ENCODE measurements at regions not wholly inside any gene's neighbourhood (a gene's known extent, or its start where the extent isn't known, plus 50 kb on each side); places are given as distances from the start of the nearest gene placed in this dataset.

DNA sequence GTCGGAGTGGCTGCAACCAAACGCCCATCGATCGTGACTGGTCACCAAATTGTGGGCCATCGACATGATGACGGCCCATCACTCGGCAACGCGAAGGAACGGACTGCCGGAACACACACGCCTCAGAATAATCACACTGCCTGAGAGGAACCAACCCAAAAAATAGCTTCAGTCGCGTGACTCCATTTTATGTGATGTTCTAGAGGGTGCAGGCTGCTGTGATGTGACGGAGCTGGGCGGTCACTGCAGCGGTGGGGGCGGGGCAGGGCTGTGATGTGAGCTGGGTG, 174.6 kb downstream of the CTTN start:
- DNase-seq, result peak; percentile 14
- no peaks in the 10 kb centered on the region for H3K27me3 ChIP-seq (ENCODE audit: low read depth)

DNA sequence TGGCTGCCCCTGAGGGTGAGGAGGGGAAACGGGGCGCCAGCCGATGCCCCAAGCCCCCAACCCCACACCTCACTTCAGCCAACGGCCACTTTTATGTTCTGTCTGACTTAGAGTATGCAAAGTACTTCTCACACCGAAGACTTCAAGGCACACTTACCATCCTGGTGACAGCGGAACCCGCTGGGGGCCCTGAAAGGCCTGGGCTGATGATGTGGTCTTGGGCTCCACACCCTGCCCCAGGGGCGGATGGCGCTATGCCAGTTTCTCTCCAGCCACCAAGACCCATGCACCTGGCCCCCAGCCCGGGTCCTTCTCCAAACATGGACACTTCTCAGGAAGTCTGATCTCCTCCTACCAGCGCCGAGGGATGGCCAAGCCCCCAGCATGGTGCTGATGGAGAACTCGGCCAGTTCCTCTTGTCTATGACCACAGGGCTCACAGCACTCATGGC, 175.4 kb downstream of the CTTN start:
- TF ChIP-seq, protein P1, sequence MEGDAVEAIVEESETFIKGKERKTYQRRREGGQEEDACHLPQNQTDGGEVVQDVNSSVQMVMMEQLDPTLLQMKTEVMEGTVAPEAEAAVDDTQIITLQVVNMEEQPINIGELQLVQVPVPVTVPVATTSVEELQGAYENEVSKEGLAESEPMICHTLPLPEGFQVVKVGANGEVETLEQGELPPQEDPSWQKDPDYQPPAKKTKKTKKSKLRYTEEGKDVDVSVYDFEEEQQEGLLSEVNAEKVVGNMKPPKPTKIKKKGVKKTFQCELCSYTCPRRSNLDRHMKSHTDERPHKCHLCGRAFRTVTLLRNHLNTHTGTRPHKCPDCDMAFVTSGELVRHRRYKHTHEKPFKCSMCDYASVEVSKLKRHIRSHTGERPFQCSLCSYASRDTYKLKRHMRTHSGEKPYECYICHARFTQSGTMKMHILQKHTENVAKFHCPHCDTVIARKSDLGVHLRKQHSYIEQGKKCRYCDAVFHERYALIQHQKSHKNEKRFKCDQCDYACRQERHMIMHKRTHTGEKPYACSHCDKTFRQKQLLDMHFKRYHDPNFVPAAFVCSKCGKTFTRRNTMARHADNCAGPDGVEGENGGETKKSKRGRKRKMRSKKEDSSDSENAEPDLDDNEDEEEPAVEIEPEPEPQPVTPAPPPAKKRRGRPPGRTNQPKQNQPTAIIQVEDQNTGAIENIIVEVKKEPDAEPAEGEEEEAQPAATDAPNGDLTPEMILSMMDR (IDR thresholded peaks at IDR 0.05), result no peak
- no peak for ATAC-seq
- no peak overlapping the region for H3K4me3 ChIP-seq
- no peaks in the 10 kb centered on the region for H3K27me3 ChIP-seq (ENCODE audit: low read depth)
- peaks cover 9% of the 10 kb centered on the region for H3K4me1 ChIP-seq
- H3K27ac ChIP-seq, result no peak overlapping the region
- no peaks in the 10 kb centered on the region for H3K36me3 ChIP-seq
- intact Hi-C loops (cut with DNase I), result no loop called here
- DNase-seq, result peak; percentile 39
- H3K9me3 ChIP-seq, result no peaks in the 10 kb centered on the region

More for the DNA sequence above, 174.6 kb downstream of the CTTN start:
- Histone ChIP-seq H3K4me3 (no peak overlapping the region), H3K4me1 (peaks cover 14% of the 10 kb centered on the region), H3K27ac (no peak overlapping the region), H3K9me3 (no peaks in the 10 kb centered on the region), H3K36me3 (no peaks in the 10 kb centered on the region)
- intact Hi-C loops (cut with DNase I), result no loop called here
- TF ChIP-seq, protein P1 (IDR thresholded peaks at IDR 0.05), result no peak
- ATAC-seq, result no peak

DNA sequence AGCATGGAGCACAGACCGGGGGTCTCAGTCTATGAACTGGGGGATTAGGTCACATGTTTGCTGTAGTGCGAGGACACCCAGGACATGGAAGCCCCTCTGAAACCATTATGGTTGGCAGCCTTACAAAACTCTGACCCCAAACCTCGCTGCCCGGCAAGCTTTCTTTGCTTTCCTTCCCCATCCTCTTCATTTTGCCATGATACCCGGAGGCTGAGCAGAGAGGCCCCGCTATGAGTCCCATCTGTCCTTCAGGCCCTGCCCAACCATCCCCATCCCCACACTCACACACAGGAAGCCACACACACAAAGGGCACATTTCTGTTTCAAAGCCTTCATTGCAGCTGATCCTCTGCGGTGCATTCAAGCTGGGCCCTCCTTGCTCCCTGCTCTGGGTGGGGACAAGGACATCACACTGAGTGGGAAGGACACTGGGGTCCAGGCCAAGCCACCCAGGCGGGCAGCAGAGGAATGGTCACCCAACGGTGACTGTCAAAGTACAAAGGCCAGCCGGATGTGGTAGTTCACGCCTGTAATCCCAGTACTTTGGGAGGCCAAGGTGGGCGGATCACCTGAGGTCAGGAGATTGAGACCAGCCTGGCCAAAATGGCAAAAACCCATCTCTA, 176.5 kb downstream of the CTTN start:
- intact Hi-C loops (cut with DNase I), result no loop called here

DNA sequence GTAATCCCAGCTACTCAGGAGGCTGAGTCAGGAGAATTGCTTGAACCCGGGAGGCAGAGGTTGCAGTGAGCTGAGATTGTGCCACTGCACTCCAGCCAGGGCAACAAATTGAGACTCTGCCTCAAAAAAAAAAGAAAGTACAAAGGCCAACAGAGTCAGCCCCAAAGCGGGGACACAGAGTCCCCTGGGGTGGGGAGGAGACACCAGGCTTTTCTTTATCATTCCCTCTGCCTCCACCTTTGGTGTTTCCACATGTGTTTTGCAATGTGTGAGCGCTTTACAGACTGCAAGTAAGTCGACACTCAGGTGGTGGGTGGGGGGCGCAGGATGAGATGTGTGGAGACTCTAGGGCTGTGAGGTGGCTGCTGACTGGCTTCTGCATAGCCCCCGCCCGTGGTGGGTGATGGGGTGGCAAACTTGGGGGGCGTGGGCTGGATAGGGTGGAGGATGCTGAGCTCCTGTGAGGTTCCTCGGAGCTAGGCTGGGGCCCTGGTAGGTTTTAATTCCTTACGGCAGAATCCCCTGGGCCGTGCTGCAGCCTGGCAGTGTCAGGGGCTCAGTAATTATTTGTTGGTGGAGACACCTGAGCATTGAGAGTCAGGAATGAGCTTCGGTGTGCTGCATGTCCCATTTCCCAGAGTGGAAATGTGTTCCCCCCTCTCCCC, 177.2 kb downstream of the CTTN start:
- TF ChIP-seq, protein P1 (IDR thresholded peaks at IDR 0.05), result no peak
- Histone ChIP-seq H3K36me3 (no peaks in the 10 kb centered on the region), H3K27ac (no peak overlapping the region), H3K9me3 (no peaks in the 10 kb centered on the region), H3K4me1 (peaks cover 4% of the 10 kb centered on the region), H3K27me3 (ENCODE audit: low read depth) (no peaks in the 10 kb centered on the region), H3K4me3 (no peak overlapping the region)
- ATAC-seq (no peak), DNase-seq (no peak)
- intact Hi-C loops (cut with DNase I), result no loop called here

More for the DNA sequence above, 176.5 kb downstream of the CTTN start:
- DNase-seq (no peak), ATAC-seq (no peak)
- Histone ChIP-seq H3K4me1 (peaks cover 4% of the 10 kb centered on the region), H3K27me3 (ENCODE audit: low read depth) (no peaks in the 10 kb centered on the region), H3K4me3 (no peak overlapping the region), H3K27ac (no peak overlapping the region), H3K36me3 (no peaks in the 10 kb centered on the region), H3K9me3 (no peaks in the 10 kb centered on the region)
- TF ChIP-seq, protein P1 (IDR thresholded peaks at IDR 0.05), result no peak

DNA sequence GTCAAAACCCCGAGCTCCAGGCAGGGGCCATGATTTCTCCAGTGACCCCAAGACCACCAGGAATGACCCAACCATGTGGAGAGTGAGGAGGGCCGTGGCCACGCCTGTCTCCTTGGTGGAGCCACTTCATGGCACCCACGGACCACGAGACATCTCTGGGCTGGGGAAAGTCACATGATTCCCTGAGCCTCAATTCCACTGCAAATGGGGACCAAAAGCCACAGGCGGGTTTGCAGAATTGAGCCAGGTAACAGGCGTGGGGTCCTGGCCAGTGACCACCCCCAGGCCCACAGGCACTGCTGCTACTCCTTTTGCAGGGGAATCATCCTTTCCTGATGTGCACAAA, 178.9 kb downstream of the CTTN start:
- no peak for ATAC-seq
- Histone ChIP-seq H3K36me3 (no peaks in the 10 kb centered on the region), H3K4me3 (no peak overlapping the region), H3K27me3 (ENCODE audit: low read depth) (no peaks in the 10 kb centered on the region), H3K27ac (no peak overlapping the region), H3K9me3 (no peaks in the 10 kb centered on the region), H3K4me1 (peaks cover 4% of the 10 kb centered on the region)
- intact Hi-C loops (cut with DNase I), result no loop called here
- DNase-seq, result no peak
- TF ChIP-seq, protein P1 (IDR thresholded peaks at IDR 0.05), result no peak

Data from lower lobe of right lung (tissue), 2 donors.